Mammary epithelial cell (primary cell): ENCODE measurements at regions not wholly inside any gene's neighbourhood (a gene's known extent, or its start where the extent isn't known, plus 50 kb on each side); places are given as distances from the start of the nearest gene placed in this dataset.
"Not testable (repeated sequence)": the region's sequence is repeated elsewhere in the genome, so short reads cannot be mapped to it uniquely, and the experiment has no call there.

Experiments used
- CTCF ChIP-seq, 2 donors: IDR thresholded peaks in 1 of 2; conservative IDR thresholded peaks in 1 of 2; 2 replicates each; pipeline ENCODE4 v1.5.1; 2011 to 2012; ENCODE audit warnings: inconsistent platforms in 2 of 2, low read length in 2 of 2, mild to moderate bottlenecking in 2 of 2, control low read depth in 1 of 2, low read depth in 1 of 2; ENCODE audit not compliant: insufficient read depth in 1 of 2; ENCODE audit errors: extremely low read depth in 1 of 2
- EZH2 ChIP-seq: IDR thresholded peaks from 2 replicates; pipeline ENCODE4 v1.6.1; 2012; ENCODE audit warnings: low read length, inconsistent platforms, borderline replicate concordance

DNA sequence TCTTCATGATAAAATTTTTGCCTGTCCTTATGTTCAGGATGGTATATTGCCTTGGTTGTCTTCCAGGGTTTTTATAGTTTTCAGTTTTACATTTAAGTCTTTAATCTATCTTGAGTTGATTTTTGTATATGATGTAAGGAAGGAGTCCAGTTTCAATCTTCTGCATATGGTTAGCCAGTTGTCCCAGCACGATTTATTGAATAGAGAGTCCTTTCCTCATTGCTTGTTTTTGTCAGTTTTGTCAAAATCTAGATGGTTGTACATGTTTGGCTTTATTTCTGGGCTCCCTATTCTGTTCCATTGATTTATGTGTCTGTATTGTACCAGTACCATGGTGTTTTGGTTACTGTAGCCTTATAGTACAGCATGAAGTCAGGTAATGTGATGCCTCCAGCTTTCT, 91.6 kb upstream of the FAM98A start:
- TF ChIP-seq CTCF (conservative IDR thresholded peaks at IDR 0.05 in 1 of 2, IDR thresholded peaks at IDR 0.05 in 1 of 2; ENCODE audit: extremely low read depth in 1 of 2, insufficient read depth in 1 of 2, low read depth in 1 of 2, low read length in 2 of 2); EZH2: not testable (repeated sequence)
